SJSA1 (cell line): ENCODE measurements at regions not wholly inside any gene's neighbourhood (a gene's known extent, or its start where the extent isn't known, plus 50 kb on each side); places are given as distances from the start of the nearest gene placed in this dataset.
"Not testable (repeated sequence)": the region's sequence is repeated elsewhere in the genome, so short reads cannot be mapped to it uniquely, and the experiment has no call there.

ENCODE experiments used
- DNase-seq, 2 experiments: peaks; one replicate each; pipeline ENCODE4 v3.0.0-alpha.2; 2015 to 2020; ENCODE audit warnings: low spot score in 2 of 2, low read depth in 1 of 2
- H3K27ac ChIP-seq: fragments of 250-450 bp; sonication (Bioruptor Pico); 2 replicates; pipeline ENCODE4 v1.5.1; 2020; ENCODE audit warnings: mild to moderate bottlenecking, moderate library complexity
- H3K27me3 ChIP-seq: fragments of 250-450 bp; sonication (Bioruptor Pico); replicated peaks from 2 replicates; pipeline ENCODE4 v1.5.1; 2020; ENCODE audit warnings: mild to moderate bottlenecking, moderate library complexity
- H3K36me3 ChIP-seq: fragments of 250-450 bp; sonication (Bioruptor Pico); 2 replicates; pipeline ENCODE4 v1.5.1; 2020; ENCODE audit warnings: mild to moderate bottlenecking
- H3K4me1 ChIP-seq: fragments of 250-450 bp; sonication (Bioruptor Pico); replicated peaks from 2 replicates; pipeline ENCODE4 v1.6.1; 2021; ENCODE audit warnings: mild to moderate bottlenecking
- H3K4me3 ChIP-seq: fragments of 250-450 bp; sonication (Bioruptor Pico); 2 replicates; pipeline ENCODE4 v1.5.1; 2020; ENCODE audit warnings: mild to moderate bottlenecking
- H3K9me3 ChIP-seq: fragments of 250-450 bp; sonication (Bioruptor Pico); replicated peaks from 2 replicates; pipeline ENCODE4 v1.5.1; 2020; ENCODE audit warnings: mild to moderate bottlenecking

GRCh38 chrX:112967341-112967740 is 126.7 kb upstream of the AMOT start:
- H3K9me3 ChIP-seq, result no peaks in the 10 kb centered on the region
- H3K27ac ChIP-seq, result no peak overlapping the region
- H3K4me3 ChIP-seq, result no peak overlapping the region
- H3K4me1 ChIP-seq, result no peaks in the 10 kb centered on the region
- DNase-seq, result no peak
- no peaks in the 10 kb centered on the region for H3K27me3 ChIP-seq
- no peaks in the 10 kb centered on the region for H3K36me3 ChIP-seq

- Histone ChIP-seq H3K27ac (no peak overlapping the region), H3K4me3 (no peak overlapping the region), H3K4me1 (no peaks in the 10 kb centered on the region), H3K27me3 (no peaks in the 10 kb centered on the region), H3K36me3 (no peaks in the 10 kb centered on the region), H3K9me3 (no peaks in the 10 kb centered on the region)
- DNase-seq, result no peak
These were observed 121.3 kb upstream of the AMOT start for GRCh38 chrX:112961981-112962380.

GRCh38 chrX:112947981-112948615 is 107.5 kb upstream of the AMOT start:
- Histone ChIP-seq H3K27ac (no peak overlapping the region), H3K9me3 (no peaks in the 10 kb centered on the region), H3K36me3 (no peaks in the 10 kb centered on the region), H3K4me3 (no peak overlapping the region), H3K27me3 (no peaks in the 10 kb centered on the region), H3K4me1 (no peaks in the 10 kb centered on the region)
- DNase-seq, result no peak

GRCh38 chrX:112946227-112946626 is 105.6 kb upstream of the AMOT start:
- Histone ChIP-seq H3K27me3 (no peaks in the 10 kb centered on the region), H3K4me3 (no peak overlapping the region), H3K27ac (no peak overlapping the region), H3K9me3 (no peaks in the 10 kb centered on the region), H3K4me1 (no peaks in the 10 kb centered on the region), H3K36me3 (no peaks in the 10 kb centered on the region)
- no peak for DNase-seq

- DNase-seq, result no peak
- Histone ChIP-seq H3K9me3 (no peaks in the 10 kb centered on the region), H3K4me3 (no peak overlapping the region), H3K27me3 (no peaks in the 10 kb centered on the region), H3K27ac (no peak overlapping the region), H3K4me1 (no peaks in the 10 kb centered on the region), H3K36me3 (no peaks in the 10 kb centered on the region)
These were observed 105.2 kb upstream of the AMOT start for GRCh38 chrX:112945826-112946225.

- no peak for DNase-seq
- no peaks in the 10 kb centered on the region for H3K27me3 ChIP-seq
- H3K4me1 ChIP-seq, result no peaks in the 10 kb centered on the region
- H3K9me3 ChIP-seq, result no peaks in the 10 kb centered on the region
- no peak overlapping the region for H3K27ac ChIP-seq
- no peak overlapping the region for H3K4me3 ChIP-seq
- H3K36me3 ChIP-seq, result no peaks in the 10 kb centered on the region
These were observed 100.7 kb upstream of the AMOT start for GRCh38 chrX:112941209-112941837.

GRCh38 chrX:112935029-112935428 is 94.4 kb upstream of the AMOT start:
- DNase-seq, result no peak
- no peak overlapping the region for H3K4me3 ChIP-seq
- no peaks in the 10 kb centered on the region for H3K27me3 ChIP-seq
- H3K36me3 ChIP-seq, result no peaks in the 10 kb centered on the region
- no peaks in the 10 kb centered on the region for H3K4me1 ChIP-seq
- no peak overlapping the region for H3K27ac ChIP-seq
- no peaks in the 10 kb centered on the region for H3K9me3 ChIP-seq

- no peak overlapping the region for H3K27ac ChIP-seq
- no peak overlapping the region for H3K4me3 ChIP-seq
- H3K4me1 ChIP-seq, result no peaks in the 10 kb centered on the region
- no peaks in the 10 kb centered on the region for H3K27me3 ChIP-seq
- DNase-seq, result no peak
- H3K36me3 ChIP-seq, result no peaks in the 10 kb centered on the region
- no peaks in the 10 kb centered on the region for H3K9me3 ChIP-seq
These were observed 91.3 kb upstream of the AMOT start for GRCh38 chrX:112931900-112932299.

- Histone ChIP-seq H3K9me3 (no peaks in the 10 kb centered on the region), H3K27ac (no peak overlapping the region), H3K4me3 (no peak overlapping the region), H3K36me3 (no peaks in the 10 kb centered on the region), H3K27me3 (no peaks in the 10 kb centered on the region), H3K4me1 (no peaks in the 10 kb centered on the region)
- DNase-seq, result no peak
These were observed 90.8 kb upstream of the AMOT start for GRCh38 chrX:112931478-112931877.

GRCh38 chrX:112923381-112923780 is 82.8 kb upstream of the AMOT start:
- H3K36me3 ChIP-seq, H3K27me3 ChIP-seq, H3K4me3 ChIP-seq, DNase-seq, H3K4me1 ChIP-seq, H3K9me3 ChIP-seq, H3K27ac ChIP-seq: not testable (repeated sequence)

GRCh38 chrX:112913807-112914206 is 73.2 kb upstream of the AMOT start:
- Histone ChIP-seq H3K4me1 (no peaks in the 10 kb centered on the region), H3K4me3 (no peak overlapping the region), H3K9me3 (no peaks in the 10 kb centered on the region), H3K27me3 (no peaks in the 10 kb centered on the region), H3K27ac (no peak overlapping the region), H3K36me3 (no peaks in the 10 kb centered on the region)
- no peak for DNase-seq

- Histone ChIP-seq H3K4me1 (no peaks in the 10 kb centered on the region), H3K4me3 (no peak overlapping the region), H3K36me3 (no peaks in the 10 kb centered on the region), H3K27ac (no peak overlapping the region), H3K27me3 (no peaks in the 10 kb centered on the region), H3K9me3 (no peaks in the 10 kb centered on the region)
- no peak for DNase-seq
These were observed 69.8 kb upstream of the AMOT start for GRCh38 chrX:112910418-112910817.

- no peaks in the 10 kb centered on the region for H3K4me1 ChIP-seq
- H3K27ac ChIP-seq, result no peak overlapping the region
- no peaks in the 10 kb centered on the region for H3K36me3 ChIP-seq
- no peak for DNase-seq
- H3K27me3 ChIP-seq, result no peaks in the 10 kb centered on the region
- H3K4me3 ChIP-seq, result no peak overlapping the region
- H3K9me3 ChIP-seq, result no peaks in the 10 kb centered on the region
These were observed 61.5 kb upstream of the AMOT start for GRCh38 chrX:112901869-112902725.

GRCh38 chrX:112896051-112896450 is 55.4 kb upstream of the AMOT start:
- H3K36me3 ChIP-seq, result no peaks in the 10 kb centered on the region
- no peak overlapping the region for H3K27ac ChIP-seq
- H3K4me3 ChIP-seq, result no peak overlapping the region
- H3K27me3 ChIP-seq, result no peaks in the 10 kb centered on the region
- no peaks in the 10 kb centered on the region for H3K4me1 ChIP-seq
- H3K9me3 ChIP-seq, result no peaks in the 10 kb centered on the region
- DNase-seq, result no peak
